D721Med (cell line): ENCODE measurements at regions not wholly inside any gene's neighbourhood (a gene's known extent, or its start where the extent isn't known, plus 50 kb on each side); places are given as distances from the start of the nearest gene placed in this dataset.

Source experiments
- DNase-seq: peaks from one replicate; pipeline ENCODE4 v3.0.0; 2011; ENCODE audit warnings: low spot score; ENCODE audit not compliant: insufficient read length
- FAIRE-seq: peaks from 2 replicates; lab custom pipeline; 2011; peaks lifted over from hg19 to GRCh38; lab: Jason Lieb, UNC
- CTCF ChIP-seq: IDR thresholded peaks from 2 replicates; pipeline ENCODE4 v1.5.1; 2012; ENCODE audit warnings: mild to moderate bottlenecking, control low read depth; ENCODE audit not compliant: insufficient read depth; ENCODE audit errors: missing control alignments

GRCh38 chr12:46533723-46534122 lies 161.2 kb upstream of the SLC38A2 start:
- TF ChIP-seq CTCF, result no peak
- DNase-seq, result no peak

GRCh38 chr12:46531804-46532203 lies 159.2 kb upstream of the SLC38A2 start:
- FAIRE-seq (no peak), DNase-seq (no peak)
- no peak for TF ChIP-seq CTCF

More at GRCh38 chr12:46533723-46534122, 161.2 kb upstream of the SLC38A2 start:
- FAIRE-seq, result no peak

GRCh38 chr12:46531059-46531785 lies 158.6 kb upstream of the SLC38A2 start:
- FAIRE-seq (no peak), DNase-seq (no peak)
- TF ChIP-seq CTCF, result no peak

GRCh38 chr12:46530373-46531056 lies 157.9 kb upstream of the SLC38A2 start:
- FAIRE-seq (no peak), DNase-seq (no peak)
- no peak for TF ChIP-seq CTCF

- DNase-seq, result no peak
- FAIRE-seq, result no peak
Observed at GRCh38 chr12:46526233-46526632, 153.7 kb upstream of the SLC38A2 start.

DNA sequence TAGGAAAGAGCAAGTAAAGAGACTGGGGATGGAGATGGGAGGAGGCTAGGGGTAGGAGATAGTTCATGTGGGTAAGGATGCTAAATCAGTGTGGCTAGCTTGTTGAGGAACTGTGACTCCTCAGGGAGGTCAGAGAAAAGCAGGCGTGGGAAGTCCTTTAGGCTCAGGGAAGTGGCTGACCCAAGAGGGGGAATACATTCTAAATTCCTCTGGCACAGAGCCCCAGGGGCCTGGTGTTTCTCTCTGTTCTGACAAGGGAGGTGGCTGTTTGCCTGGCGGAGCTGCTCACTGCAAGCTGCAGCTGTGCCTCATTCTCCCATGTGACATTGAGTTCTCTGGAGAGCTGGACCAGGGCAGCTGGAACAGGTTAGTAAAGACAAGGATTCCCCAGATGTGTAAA lies 152.2 kb upstream of the SLC38A2 start:
- no peak for FAIRE-seq

More at GRCh38 chr12:46526233-46526632, 153.7 kb upstream of the SLC38A2 start:
- TF ChIP-seq CTCF, result no peak

More for the DNA sequence above, 152.2 kb upstream of the SLC38A2 start:
- TF ChIP-seq CTCF, result no peak
- no peak for DNase-seq
